ENCODE measurements at regions not wholly inside any gene's neighbourhood (a gene's known extent, or its start where the extent isn't known, plus 50 kb on each side); places are given as distances from the start of the nearest gene placed in this dataset.
"Not testable (repeated sequence)": the region's sequence is repeated elsewhere in the genome, so short reads cannot be mapped to it uniquely, and the experiment has no call there.

DNA sequence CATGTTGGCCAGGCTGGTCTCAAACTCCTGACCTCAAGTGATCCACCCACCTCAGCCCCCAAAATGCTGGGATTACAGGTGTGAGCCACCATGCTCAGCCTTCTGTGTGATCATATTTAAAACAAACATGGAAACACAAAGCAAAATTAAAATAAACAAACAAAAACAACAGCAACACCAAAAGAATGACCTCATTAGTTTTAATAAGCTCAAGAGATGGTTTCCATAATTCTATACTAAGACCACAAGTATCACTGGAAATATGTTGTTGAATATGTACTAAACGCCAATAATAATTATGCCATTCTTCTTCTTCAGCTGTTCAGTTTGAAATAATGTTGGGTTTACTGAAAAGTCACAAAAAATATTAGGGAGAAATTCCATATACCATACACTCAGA, 526.4 kb downstream of the LRRIQ3 start:
- H3K27ac Mint-ChIP-seq: no peak overlapping the region

DNA sequence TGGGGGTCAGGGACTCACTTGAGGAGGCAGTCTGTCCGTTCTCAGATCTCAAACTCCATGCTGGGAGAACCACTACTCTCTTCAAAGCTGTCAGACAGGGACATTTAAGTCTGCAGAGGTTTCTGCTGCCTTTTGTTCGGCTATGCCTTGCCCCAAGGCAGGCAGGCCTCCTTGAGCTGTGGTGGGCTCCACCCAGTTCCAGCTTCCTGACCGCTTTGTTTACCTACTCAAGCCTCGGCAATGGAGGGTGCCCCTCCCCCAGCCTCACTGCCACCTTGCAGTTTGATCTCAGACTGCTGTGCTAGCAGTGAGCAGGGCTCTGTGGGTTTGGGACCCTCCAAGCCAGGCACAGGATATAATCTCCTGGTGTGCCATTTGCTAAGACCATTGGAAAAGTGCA, 530.0 kb downstream of the LRRIQ3 start:
- H3K4me1 Mint-ChIP-seq (ENCODE audit: low read depth); H3K27me3 Mint-ChIP-seq (ENCODE audit: low read depth); intact Hi-C loops (cut with micrococcal nuclease); H3K9me3 Mint-ChIP-seq; H3K36me3 Mint-ChIP-seq (ENCODE audit: low read depth); H3K27ac Mint-ChIP-seq; DNase-seq; CTCF ChIA-PET; H3K4me3 Mint-ChIP-seq: not testable (repeated sequence)

More for the DNA sequence above, 526.4 kb downstream of the LRRIQ3 start:
- no peaks in the 10 kb centered on the region for H3K36me3 Mint-ChIP-seq (ENCODE audit: low read depth)
- CTCF ChIA-PET: no interaction called here
- H3K4me1 Mint-ChIP-seq (ENCODE audit: low read depth): no peaks in the 10 kb centered on the region
- DNase-seq: no peak
- no peak overlapping the region for H3K4me3 Mint-ChIP-seq
- H3K9me3 Mint-ChIP-seq: peaks cover 1% of the 10 kb centered on the region
- no peaks in the 10 kb centered on the region for H3K27me3 Mint-ChIP-seq (ENCODE audit: low read depth)
- intact Hi-C loops (cut with micrococcal nuclease): no loop called here

DNA sequence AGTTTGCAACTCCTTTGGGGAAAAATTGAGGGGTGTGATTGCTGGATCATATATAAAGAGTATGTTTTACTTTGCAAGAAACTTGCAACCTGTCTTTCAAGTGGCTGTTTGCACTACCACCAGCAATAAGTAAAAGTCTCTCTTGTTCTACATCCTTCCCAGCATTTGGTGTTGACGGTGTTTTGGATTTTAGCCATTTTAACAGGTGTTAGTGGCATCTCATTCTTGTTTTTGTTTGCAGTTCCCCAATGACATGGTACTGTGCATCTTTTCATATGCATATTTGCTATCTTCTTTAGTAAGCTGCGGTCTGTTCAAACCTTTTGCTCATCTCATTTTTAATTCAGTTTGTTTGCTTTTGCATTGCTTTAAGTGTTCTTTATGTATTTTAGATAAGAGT, 535.5 kb downstream of the LRRIQ3 start:
- Mint-ChIP-seq H3K4me3 (no peak overlapping the region), H3K4me1 (ENCODE audit: low read depth) (no peaks in the 10 kb centered on the region), H3K36me3 (ENCODE audit: low read depth) (no peaks in the 10 kb centered on the region), H3K9me3 (peaks cover 3% of the 10 kb centered on the region), H3K27me3 (ENCODE audit: low read depth) (no peaks in the 10 kb centered on the region), H3K27ac (no peak overlapping the region)
- CTCF ChIA-PET: no interaction called here
- intact Hi-C loops (cut with micrococcal nuclease): no loop called here
- no peak for DNase-seq

DNA sequence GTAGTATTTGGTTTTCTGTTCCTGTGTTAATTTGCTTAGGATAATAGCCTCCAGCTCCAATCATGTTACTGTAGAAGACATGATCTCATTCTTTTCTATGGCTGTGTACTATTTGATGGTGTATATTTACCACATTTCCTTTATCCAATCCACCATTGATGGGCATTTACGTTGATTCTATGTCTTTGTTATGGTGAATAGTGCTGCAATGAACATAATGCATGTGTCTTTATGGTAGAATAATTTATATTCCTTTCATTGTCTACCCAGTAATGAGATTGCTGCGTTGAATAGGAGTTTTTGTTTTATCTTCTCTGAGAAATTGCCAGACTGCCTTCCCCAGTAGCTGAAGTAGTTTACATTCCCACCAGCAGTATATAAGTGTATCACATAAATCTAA, 538.8 kb downstream of the LRRIQ3 start:
- CTCF ChIA-PET: no interaction called here
- Mint-ChIP-seq H3K36me3 (ENCODE audit: low read depth) (no peaks in the 10 kb centered on the region), H3K27me3 (ENCODE audit: low read depth) (no peaks in the 10 kb centered on the region), H3K27ac (no peak overlapping the region), H3K4me1 (ENCODE audit: low read depth) (no peaks in the 10 kb centered on the region), H3K9me3 (peaks cover 1% of the 10 kb centered on the region), H3K4me3 (no peak overlapping the region)
- intact Hi-C loops (cut with micrococcal nuclease): no loop called here
- DNase-seq: no peak

DNA sequence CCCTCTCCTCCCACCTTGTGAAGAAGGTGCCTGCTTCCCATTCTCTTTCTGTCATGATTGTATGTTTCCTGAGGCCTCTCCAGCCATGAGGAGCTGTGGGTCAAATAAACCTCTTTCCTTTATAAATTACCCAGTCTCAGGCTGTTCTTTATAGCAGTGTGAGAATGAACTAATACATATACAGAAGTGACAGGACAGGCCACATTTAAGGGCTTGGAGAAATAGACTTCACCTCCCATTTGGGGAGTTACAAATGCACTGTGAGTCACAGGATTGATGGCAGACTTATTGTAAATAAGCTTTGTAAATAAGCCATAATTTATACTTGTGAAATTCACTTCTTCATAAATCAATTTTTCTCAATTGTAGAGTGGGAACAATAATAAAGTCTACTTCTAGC, 543.3 kb downstream of the LRRIQ3 start:
- CTCF ChIA-PET: no interaction called here
- Mint-ChIP-seq H3K4me1 (ENCODE audit: low read depth) (no peaks in the 10 kb centered on the region), H3K4me3 (no peak overlapping the region), H3K36me3 (ENCODE audit: low read depth) (no peaks in the 10 kb centered on the region), H3K27ac (no peak overlapping the region), H3K27me3 (ENCODE audit: low read depth) (no peaks in the 10 kb centered on the region), H3K9me3 (peaks cover 3% of the 10 kb centered on the region)
- intact Hi-C loops (cut with micrococcal nuclease): no loop called here
- no peak for DNase-seq

DNA sequence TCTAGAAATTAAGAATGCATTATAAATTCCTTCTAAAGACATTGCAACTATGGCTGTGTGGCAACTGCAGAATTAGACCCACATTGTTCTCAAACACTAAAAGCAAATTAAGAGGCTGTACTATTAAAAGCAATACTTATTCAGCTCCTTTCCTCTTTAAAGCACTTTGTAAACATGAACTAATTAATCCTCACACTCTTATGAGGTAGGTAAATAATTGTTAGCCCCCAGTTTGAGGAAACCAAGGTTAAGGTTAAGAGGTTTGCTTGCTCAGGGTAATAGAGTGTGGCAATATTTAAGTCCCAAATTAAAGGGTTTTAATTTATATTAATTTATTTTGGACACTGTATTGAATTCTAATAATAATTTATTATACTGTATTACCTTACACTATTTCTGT, 553.8 kb downstream of the LRRIQ3 start:
- intact Hi-C loops (cut with micrococcal nuclease): no loop called here
- Mint-ChIP-seq H3K27ac (no peak overlapping the region), H3K4me1 (ENCODE audit: low read depth) (no peaks in the 10 kb centered on the region), H3K36me3 (ENCODE audit: low read depth) (no peaks in the 10 kb centered on the region), H3K4me3 (no peak overlapping the region), H3K9me3 (no peaks in the 10 kb centered on the region), H3K27me3 (ENCODE audit: low read depth) (no peaks in the 10 kb centered on the region)
- CTCF ChIA-PET: no interaction called here
- no peak for DNase-seq

DNA sequence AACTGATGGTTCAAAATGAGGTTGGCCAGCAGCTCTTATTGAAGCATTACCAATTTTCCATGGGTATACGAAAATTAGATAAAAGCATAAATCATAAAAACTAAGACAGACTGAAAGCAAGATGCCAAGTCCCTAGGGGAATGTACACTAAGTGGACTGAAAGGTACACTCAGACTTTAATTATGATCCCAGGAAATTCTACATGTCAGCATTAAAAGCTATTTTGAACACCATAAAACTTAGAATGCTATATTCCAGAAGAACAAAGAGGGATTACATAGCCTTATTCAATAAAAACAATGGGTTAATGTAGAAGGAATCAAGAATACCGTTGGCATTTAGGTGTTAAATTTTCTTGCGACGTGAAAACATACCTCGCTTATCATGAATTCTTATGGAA, 558.5 kb downstream of the LRRIQ3 start:
- peaks cover 2% of the 10 kb centered on the region for H3K9me3 Mint-ChIP-seq
- no peaks in the 10 kb centered on the region for H3K4me1 Mint-ChIP-seq (ENCODE audit: low read depth)
- H3K36me3 Mint-ChIP-seq (ENCODE audit: low read depth): no peaks in the 10 kb centered on the region
- no peaks in the 10 kb centered on the region for H3K27me3 Mint-ChIP-seq (ENCODE audit: low read depth)
- DNase-seq: no peak
- CTCF ChIA-PET: no interaction called here
- H3K27ac Mint-ChIP-seq: no peak overlapping the region
- intact Hi-C loops (cut with micrococcal nuclease): no loop called here
- H3K4me3 Mint-ChIP-seq: no peak overlapping the region

DNA sequence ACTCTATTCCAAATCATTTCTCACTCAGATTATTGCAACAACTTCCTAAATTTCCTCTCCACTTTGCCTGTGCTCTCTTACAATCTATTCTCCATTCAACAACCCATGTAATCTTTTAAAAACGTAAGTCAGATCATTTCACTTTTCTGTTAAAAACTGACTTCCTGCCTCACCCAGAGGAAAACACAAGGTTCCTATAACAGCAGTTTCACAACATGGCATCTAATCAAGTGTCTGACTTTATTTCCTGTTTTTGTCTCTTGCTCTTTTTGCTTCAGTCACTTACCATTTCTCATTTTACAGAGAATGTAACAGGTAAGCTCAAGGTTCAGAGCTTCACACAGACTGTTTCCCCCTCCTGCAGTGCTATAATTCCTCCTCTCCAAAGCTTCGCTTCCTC, 560.7 kb downstream of the LRRIQ3 start:
- intact Hi-C loops (cut with micrococcal nuclease): no loop called here
- no peaks in the 10 kb centered on the region for H3K27me3 Mint-ChIP-seq (ENCODE audit: low read depth)
- no peak for DNase-seq
- H3K27ac Mint-ChIP-seq: no peak overlapping the region
- H3K36me3 Mint-ChIP-seq (ENCODE audit: low read depth): no peaks in the 10 kb centered on the region
- H3K4me1 Mint-ChIP-seq (ENCODE audit: low read depth): no peaks in the 10 kb centered on the region
- H3K9me3 Mint-ChIP-seq: peaks cover 2% of the 10 kb centered on the region
- no peak overlapping the region for H3K4me3 Mint-ChIP-seq
- CTCF ChIA-PET: no interaction called here

DNA sequence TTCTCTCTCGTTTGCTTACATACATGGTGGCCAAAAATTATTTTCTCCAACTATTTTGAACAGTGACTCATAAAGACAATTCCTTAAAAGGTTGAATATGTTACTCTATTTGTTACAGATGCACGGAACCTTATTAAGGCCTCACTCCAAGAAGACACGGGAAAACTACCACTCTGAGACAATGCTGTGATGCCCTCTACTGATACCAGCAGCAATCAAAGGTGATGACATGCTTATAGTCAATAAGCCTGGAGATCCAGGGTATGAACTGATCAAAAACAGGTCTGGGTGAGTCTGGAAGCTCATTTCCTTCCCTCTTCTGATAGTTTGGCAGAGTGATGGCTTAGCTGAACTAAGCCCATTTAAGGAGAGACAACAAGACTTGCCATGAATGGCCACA, 563.0 kb downstream of the LRRIQ3 start:
- H3K9me3 Mint-ChIP-seq: peaks cover 2% of the 10 kb centered on the region
- no peaks in the 10 kb centered on the region for H3K27me3 Mint-ChIP-seq (ENCODE audit: low read depth)
- no peaks in the 10 kb centered on the region for H3K4me1 Mint-ChIP-seq (ENCODE audit: low read depth)
- intact Hi-C loops (cut with micrococcal nuclease): no loop called here
- H3K27ac Mint-ChIP-seq: no peak overlapping the region
- no peak overlapping the region for H3K4me3 Mint-ChIP-seq
- H3K36me3 Mint-ChIP-seq (ENCODE audit: low read depth): no peaks in the 10 kb centered on the region
- DNase-seq: no peak
- CTCF ChIA-PET: no interaction called here

DNA sequence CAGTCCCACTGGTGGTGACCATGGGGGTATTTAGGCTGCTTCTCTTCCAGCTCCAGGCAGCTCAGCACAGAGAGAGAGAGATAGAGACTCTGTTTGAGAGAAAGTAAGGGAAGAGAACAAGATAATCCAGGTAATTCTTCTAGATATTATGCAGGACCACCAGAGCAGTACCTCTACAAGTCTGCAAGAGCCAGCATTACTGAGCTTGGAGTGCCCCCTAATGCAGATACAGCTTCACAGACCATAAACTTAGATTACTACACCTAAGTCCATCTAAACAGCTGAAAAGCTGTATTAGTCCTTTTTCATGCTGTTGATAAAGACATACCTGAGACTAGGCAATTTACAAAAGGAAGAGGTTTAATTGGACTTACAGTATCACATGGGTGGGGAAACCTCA, 570.3 kb downstream of the LRRIQ3 start:
- no peak overlapping the region for H3K27ac Mint-ChIP-seq
- H3K4me3 Mint-ChIP-seq: no peak overlapping the region
- H3K4me1 Mint-ChIP-seq (ENCODE audit: low read depth): no peaks in the 10 kb centered on the region
- intact Hi-C loops (cut with micrococcal nuclease): no loop called here
- DNase-seq: no peak
- H3K9me3 Mint-ChIP-seq: peaks cover 2% of the 10 kb centered on the region
- no peaks in the 10 kb centered on the region for H3K36me3 Mint-ChIP-seq (ENCODE audit: low read depth)
- no peaks in the 10 kb centered on the region for H3K27me3 Mint-ChIP-seq (ENCODE audit: low read depth)
- CTCF ChIA-PET: no interaction called here

DNA sequence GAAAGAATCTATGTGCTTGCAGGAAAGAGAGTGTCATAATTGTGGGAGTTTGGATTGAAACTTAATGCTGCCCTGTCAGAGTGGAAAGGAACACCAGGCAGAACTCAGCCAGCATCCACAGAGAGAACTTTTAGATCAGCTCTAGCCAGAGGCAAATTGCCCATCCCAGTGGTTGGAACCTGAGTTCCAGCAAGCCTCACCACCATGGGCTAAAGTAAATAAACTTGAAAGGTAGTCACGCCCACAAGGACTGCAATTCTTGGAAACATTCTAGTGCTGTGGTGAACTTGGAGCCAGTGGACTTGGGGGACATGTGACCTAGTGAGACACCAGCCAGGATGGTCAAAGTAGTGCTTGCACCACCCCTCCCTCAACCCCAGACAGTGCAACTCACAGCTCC, 571.6 kb downstream of the LRRIQ3 start:
- intact Hi-C loops (cut with micrococcal nuclease): no loop called here
- no peak overlapping the region for H3K4me3 Mint-ChIP-seq
- H3K36me3 Mint-ChIP-seq (ENCODE audit: low read depth): no peaks in the 10 kb centered on the region
- H3K27ac Mint-ChIP-seq: no peak overlapping the region
- no peaks in the 10 kb centered on the region for H3K4me1 Mint-ChIP-seq (ENCODE audit: low read depth)
- no peak for DNase-seq
- CTCF ChIA-PET: no interaction called here
- peaks cover 2% of the 10 kb centered on the region for H3K9me3 Mint-ChIP-seq
- H3K27me3 Mint-ChIP-seq (ENCODE audit: low read depth): no peaks in the 10 kb centered on the region

DNA sequence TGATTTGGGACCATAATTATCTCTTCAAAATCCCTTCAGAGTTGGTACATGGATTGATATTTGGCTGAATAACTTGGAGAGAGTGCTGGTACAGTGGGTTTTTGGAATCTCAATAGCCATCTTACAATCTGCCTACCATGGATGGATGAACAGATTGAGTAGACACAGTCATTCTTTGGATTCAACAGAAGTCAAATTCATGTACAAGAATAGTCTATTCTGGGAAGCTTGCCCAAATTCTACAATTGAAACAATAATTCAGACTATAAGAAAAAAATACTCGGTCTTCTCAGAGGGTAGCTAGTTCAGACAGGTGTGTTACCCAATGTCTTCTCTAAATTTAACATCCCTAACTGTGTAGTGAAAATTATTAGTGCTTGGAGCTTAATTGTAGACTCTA, 574.0 kb downstream of the LRRIQ3 start:
- intact Hi-C loops (cut with micrococcal nuclease): no loop called here
- Mint-ChIP-seq H3K9me3 (peaks cover 2% of the 10 kb centered on the region), H3K4me1 (ENCODE audit: low read depth) (no peaks in the 10 kb centered on the region), H3K36me3 (ENCODE audit: low read depth) (no peaks in the 10 kb centered on the region), H3K27me3 (ENCODE audit: low read depth) (no peaks in the 10 kb centered on the region), H3K4me3 (no peak overlapping the region), H3K27ac (no peak overlapping the region)
- DNase-seq: no peak
- CTCF ChIA-PET: interaction anchor here (1.0 kb wide), 1 partner anchor 50 kb away, joined by 3 read pairs; no protein-coding TSS in a partner anchor

DNA sequence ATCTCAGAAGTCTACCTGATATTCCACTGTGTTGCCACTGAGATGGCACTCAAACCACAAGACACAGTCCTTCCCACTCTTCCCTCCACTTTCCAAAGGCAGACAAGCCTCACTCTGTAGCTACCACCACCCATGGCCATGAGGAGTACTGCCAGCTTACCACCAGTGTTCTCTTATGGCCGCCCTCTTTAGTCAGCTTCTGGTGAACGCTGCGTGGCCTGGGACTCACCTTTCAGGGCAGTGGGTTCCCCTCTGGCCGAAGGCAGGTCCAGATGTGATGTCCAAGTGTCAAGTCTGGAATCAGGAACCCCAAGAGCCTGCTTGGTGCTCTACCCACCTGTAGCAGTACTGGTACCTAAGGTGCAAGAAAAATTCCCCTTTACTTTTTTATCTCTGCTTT, 580.8 kb downstream of the LRRIQ3 start:
- no peak overlapping the region for H3K27ac Mint-ChIP-seq
- CTCF ChIA-PET: no interaction called here
- H3K9me3 Mint-ChIP-seq: peaks cover 1% of the 10 kb centered on the region
- intact Hi-C loops (cut with micrococcal nuclease): no loop called here
- no peaks in the 10 kb centered on the region for H3K4me1 Mint-ChIP-seq (ENCODE audit: low read depth)
- DNase-seq: no peak
- no peak overlapping the region for H3K4me3 Mint-ChIP-seq
- no peaks in the 10 kb centered on the region for H3K27me3 Mint-ChIP-seq (ENCODE audit: low read depth)
- H3K36me3 Mint-ChIP-seq (ENCODE audit: low read depth): no peaks in the 10 kb centered on the region

DNA sequence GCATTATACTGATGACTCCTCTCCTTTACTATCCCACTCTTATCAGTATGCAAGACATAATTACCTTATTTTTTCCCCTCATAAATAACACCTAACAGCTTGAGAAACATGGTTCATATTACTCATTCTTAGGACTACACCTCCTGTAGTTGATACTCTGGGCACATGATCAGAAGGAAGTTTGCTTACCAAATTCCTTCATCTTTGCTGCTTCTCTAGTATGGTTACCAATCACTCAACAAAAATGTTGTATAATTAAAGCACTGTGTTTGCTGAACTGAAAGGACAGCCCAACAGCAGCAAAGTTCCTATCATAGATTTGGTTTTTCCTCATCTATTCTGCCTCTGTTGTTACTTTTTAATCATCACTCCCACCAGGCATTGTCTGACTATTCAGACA, 586.3 kb downstream of the LRRIQ3 start:
- DNase-seq: no peak
- no peak overlapping the region for H3K27ac Mint-ChIP-seq
- CTCF ChIA-PET: interaction anchor here (0.6 kb wide), 1 partner anchor 74 kb away, joined by 3 read pairs; no protein-coding TSS in a partner anchor

More for the DNA sequence above, 586.3 kb downstream of the LRRIQ3 start:
- no peaks in the 10 kb centered on the region for H3K27me3 Mint-ChIP-seq (ENCODE audit: low read depth)
- no peak overlapping the region for H3K4me3 Mint-ChIP-seq
- no peaks in the 10 kb centered on the region for H3K36me3 Mint-ChIP-seq (ENCODE audit: low read depth)
- intact Hi-C loops (cut with micrococcal nuclease): no loop called here
- H3K9me3 Mint-ChIP-seq: peaks cover 7% of the 10 kb centered on the region
- H3K4me1 Mint-ChIP-seq (ENCODE audit: low read depth): no peaks in the 10 kb centered on the region

Data from activated naive CD4-positive, alpha-beta T cell treated with anti-CD3 and anti-CD28 coated beads for 36 hours (primary cell).